Activated CD4-positive, alpha-beta T cell treated with anti-CD3 and anti-CD28 coated beads for 4 hours (primary cell): ENCODE measurements at regions not wholly inside any gene's neighbourhood (a gene's known extent, or its start where the extent isn't known, plus 50 kb on each side); places are given as distances from the start of the nearest gene placed in this dataset.
A peak's percentile ranks its signal among the peaks of the same experiment; 100 is the strongest.

Experiments used
- DNase-seq, 2 donors: peaks; one replicate each; pipeline ENCODE4 v3.0.0-alpha.2; 2020

DNA sequence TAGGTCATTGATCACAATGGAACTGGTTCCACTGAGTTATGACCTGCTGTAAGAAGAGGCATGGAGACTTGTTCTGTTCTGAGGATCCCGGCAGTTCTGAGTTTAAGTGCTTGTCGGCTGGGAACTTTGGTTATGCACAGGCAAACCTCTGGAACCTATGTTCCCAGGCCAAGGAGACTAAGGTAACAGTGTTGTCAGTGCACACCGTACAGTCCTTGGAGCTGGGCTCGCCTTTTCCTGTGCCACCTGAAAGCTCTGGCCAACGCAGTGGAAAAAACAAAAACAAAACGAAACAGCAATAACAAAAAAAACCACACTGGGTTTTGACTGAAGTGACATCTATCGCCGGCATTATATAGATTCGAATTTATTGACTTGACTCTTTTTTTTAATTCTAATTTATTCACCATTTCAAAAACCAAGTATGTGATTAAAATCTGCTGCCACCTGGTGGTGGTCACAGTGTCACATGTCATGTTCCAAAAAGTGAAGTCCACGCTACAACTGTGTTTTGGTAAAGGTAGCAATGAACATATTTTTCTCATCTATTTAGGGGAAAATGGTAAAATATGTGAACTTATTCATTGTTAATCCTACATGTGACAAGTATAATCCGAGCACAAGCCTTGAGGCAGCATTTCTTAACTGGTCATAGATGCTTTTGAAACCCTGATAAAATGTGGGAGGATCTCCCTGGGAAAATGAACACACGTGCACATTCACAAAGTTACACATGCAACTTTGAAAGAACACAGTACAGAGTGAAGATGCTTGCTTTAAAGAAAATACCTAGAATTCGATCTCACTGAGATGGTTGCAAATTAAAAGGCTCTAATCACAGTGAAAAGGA, 113.8 kb upstream of the PPP2R2D start:
- peak in 1 of 2 donors; percentile 24 for DNase-seq

DNA sequence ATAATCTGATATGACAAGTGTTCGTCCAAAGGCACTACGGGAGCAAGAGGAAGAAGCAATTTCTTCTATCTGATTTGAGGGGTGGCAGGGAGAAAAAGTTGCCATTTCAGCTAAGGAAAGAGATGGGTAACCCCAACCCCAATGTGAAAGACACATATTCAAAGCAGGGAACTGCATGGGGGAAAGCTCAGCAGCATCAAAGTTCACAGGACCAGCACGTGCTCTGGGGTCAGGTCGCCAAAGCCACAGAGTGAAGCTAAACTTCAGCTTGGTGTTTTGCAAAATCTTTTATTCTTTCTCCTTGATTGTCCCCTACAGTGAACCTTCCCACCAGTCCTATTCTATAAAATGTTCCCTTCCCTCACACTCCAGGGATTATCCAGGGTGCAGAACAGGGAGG, 112.8 kb upstream of the PPP2R2D start:
- no peak for DNase-seq

DNA sequence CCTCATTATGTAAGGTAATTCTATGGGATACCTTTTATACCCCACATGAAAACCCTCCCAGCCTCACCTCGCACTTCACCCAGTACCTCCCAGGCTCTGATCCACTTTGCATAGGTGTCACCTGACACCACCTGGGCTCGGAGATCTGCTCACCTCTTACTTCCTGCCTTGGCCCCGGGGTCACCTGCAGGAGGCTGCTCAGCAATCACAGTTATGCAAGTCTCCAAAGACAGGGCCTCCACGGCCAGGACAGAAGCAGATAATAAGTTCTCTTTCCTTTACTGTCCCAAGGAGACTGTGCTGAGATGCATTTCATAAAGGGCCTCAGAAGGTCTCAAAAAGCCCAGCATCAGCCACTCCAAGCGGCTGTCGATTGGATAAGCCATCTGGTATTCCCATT, 112.4 kb upstream of the PPP2R2D start:
- no peak for DNase-seq

GRCh38 chr10:131789516-131789915, 111.3 kb upstream of the PPP2R2D start:
- DNase-seq, result no peak

GRCh38 chr10:131790021-131790420, 110.8 kb upstream of the PPP2R2D start:
- no peak for DNase-seq

- DNase-seq, result no peak
These were observed 108.7 kb upstream of the PPP2R2D start for GRCh38 chr10:131792011-131792651.

- no peak for DNase-seq
These were observed 108.0 kb upstream of the PPP2R2D start for GRCh38 chr10:131792809-131793208.

GRCh38 chr10:131795761-131796160, 105.0 kb upstream of the PPP2R2D start:
- no peak for DNase-seq

GRCh38 chr10:131797626-131798025, 103.2 kb upstream of the PPP2R2D start:
- DNase-seq, result no peak

DNA sequence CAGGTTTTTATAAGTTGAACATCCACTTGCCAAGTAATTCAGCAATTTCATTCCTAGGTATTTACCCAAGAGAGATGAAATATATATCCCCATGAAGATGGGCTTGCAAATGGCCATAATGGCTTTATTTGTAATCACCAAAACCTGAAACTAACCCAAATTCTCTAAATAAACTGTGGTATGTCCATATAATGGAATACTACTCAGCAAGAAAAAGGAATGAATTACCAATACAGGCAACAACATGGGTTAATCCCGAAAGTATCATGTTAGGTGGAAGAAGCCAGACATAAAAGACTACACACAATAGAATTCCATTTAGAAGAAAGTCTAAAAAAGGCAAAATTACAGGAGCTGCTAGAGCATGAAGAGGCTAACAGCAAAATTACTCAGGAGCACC, 101.4 kb upstream of the PPP2R2D start:
- DNase-seq, result no peak

- DNase-seq, result no peak
These were observed 98.5 kb upstream of the PPP2R2D start for GRCh38 chr10:131802156-131802915.

DNA sequence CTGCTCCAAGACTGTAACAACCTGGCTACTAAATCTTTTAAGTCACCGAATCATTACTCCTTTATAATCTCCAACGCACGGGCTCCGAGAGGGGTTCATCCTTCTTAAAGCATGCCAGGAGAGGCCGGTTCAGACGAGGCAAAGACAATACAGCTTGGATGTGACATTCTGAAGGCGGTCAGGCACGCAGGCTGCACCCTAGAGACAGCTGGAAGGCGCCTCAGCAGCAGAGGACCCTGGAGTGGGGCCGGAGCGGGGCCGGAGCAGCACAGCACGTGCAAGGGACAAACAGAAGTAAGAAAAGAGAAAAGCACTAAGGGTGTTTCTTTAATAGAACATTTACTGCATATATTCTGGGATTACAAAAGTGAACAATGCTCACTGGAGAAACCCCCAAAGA, 97.8 kb upstream of the PPP2R2D start:
- no peak for DNase-seq

DNA sequence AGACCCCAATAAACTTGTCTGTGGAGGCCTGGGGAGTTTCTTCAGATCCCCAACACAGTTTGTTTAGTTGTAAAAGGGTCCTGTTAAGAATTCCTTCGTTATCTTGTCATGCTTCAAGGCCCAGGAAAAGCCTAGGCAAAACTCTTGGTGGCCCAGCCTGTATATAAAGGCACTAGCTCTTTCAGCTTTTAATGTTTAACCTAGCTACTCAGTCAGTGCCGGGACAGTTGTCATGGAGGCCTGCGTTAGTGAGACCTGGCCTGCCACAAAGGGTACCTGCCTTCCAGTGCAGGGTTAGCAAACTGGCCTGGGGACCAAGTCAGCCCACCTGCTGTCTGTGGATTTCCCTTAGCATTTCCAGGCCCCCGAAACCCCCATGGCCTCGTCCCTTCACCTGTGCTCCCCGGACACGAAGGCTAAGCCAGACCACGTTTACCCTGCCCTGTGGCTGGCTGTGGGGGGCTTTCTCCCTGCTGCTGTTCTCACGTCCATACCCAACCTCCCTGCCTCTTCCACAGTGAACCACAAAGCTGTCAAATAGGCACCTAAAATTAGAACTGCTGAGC, 96.9 kb upstream of the PPP2R2D start:
- DNase-seq, result no peak

DNA sequence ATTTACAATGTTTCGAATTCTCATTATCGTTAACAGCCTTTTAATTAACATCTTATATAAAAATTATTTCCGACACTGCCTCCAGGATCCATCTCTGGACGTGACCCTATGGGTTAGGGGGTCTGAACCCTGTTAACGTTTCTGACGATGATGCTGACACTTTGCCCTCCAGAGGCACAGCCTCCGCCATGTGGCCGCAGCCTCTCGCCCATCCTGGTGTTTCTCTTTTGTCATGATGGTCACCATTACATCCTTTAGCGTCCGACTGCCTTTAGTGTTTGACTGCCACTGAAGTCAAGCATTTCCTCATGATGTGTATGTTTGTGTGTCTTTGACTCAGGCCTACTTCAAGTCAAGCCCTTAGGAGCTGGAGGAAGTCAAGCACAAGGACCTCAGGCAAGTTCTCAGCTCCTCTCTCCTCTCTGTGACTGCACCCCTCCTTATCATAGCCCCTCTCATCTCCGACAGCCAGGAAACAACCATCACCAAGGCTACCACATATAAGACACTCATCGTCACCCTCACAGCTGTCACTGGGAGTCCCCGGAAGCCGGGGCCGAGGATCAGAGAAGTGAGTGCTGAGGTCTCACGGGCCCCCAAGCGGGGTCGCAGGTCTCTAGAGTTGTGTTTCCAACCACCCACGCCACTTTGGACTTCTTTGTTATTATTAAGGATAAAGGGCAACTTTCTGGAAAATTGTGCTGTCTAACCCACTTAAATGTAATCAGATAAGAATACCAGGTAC, 96.1 kb upstream of the PPP2R2D start:
- DNase-seq, result no peak

- DNase-seq, result no peak
These were observed 95.1 kb upstream of the PPP2R2D start for GRCh38 chr10:131805696-131806095.

- DNase-seq, result no peak
These were observed 94.7 kb upstream of the PPP2R2D start for GRCh38 chr10:131806146-131806545.

DNA sequence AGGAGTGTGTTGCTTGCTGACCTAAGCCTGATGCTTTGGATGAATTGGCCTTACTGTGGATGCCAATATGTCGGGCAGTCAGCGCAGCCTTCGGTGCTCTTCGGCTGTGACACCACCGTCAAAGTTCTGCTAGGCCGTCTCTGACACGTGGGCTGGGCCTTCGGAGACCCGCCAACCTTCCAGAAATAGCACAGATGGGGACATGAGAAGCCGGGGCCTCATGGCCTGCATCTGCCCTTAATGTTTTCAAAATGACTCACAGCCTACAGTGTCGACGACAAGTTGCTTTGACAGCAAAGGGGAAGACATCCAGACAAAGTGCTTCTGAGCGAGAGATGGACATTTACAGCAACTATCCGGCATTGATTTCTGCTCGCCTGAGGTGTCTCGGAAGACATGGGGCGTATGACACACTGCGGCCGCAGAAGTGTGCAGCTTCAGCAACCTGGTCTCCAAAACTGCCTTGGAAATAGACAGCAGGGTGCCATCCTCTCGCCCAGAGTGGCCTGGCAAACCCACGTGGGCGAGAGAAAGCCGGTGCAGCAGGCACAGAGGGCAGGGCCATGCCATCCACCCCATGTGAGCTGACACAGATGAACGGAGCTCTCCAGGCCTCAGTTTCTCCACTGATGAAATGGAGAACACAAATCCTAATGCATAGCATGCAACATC, 94.0 kb upstream of the PPP2R2D start:
- no peak for DNase-seq

- no peak for DNase-seq
These were observed 92.4 kb upstream of the PPP2R2D start for GRCh38 chr10:131808370-131808930.

DNA sequence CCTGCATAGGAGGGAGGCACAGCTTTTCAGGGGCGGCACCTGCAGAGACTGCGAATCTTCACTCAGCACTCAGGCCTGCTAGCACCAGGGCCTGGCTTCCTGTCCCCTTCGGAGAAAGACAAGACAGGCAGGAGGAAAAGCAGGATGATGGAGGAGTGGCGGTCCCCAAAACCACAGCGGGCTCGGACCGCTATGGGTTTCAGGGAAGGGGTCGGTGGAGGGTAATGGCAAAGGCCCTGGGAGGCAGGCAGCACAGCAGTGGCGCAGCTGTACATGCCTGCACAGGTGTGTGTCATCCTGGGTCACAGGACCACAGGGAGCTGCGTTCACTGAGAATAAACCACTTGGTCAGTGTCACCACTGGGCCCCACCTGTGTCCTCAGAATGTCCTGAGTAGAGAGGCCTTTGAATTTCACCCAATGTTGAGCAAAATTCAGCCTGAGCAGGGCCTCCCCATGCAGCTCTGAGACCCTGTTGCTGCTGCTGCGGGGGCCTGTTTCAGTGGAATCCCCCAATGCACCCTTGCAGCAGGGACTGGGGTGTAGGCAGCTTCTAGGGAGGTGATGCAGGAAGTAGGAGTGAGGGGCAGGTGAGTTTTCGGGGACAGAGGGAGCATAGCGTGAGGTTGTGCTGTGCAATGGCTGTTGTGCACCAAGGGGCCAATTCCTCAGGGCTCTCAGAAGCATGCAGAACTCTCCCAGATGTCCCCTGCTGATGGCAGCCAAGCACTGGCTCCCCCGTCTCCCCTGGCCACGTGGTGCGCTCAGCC, 90.6 kb upstream of the PPP2R2D start:
- no peak for DNase-seq

DNA sequence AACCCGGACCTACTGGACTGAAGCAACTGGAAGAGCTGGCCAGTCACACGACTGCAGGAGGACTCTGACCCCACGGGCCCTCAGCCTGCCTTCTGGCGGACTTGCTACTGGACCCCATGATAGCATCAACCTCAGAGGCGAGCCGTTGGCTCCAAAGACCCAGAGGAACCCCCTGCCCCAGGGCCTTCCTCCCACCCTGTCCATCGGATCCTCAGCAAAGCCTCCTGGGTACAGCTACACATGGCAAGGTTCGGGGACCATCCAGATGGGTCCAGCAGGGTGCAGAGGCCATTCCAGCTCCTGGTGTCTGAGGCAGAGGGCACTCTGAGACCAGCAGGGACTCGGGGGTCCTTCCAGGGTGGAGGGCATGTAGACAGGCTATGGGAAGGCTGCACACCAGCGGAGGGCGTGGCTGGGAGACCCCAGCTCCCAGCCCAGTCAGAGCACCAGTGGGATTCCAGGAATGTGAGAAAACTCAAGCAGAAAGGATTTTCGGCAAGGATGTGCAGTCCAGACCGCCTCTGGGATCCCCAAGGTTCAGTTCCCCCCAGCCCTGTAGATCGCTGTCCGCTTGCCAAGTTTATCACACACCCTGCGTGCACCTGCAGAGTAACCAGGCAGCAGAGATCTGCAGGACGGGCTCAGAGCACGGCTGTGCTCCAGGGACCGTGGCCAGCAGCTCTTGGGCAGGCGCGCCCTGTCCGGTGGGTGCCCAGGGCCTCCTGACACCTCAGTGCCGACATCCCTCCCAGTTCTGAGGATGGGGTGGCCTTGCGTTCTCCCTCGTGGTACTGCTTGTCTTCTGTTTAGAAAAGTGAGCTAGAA, 89.8 kb upstream of the PPP2R2D start:
- no peak for DNase-seq
